ENCODE measurements at regions not wholly inside any gene's neighbourhood (a gene's known extent, or its start where the extent isn't known, plus 50 kb on each side); places are given as distances from the start of the nearest gene placed in this dataset.

DNA sequence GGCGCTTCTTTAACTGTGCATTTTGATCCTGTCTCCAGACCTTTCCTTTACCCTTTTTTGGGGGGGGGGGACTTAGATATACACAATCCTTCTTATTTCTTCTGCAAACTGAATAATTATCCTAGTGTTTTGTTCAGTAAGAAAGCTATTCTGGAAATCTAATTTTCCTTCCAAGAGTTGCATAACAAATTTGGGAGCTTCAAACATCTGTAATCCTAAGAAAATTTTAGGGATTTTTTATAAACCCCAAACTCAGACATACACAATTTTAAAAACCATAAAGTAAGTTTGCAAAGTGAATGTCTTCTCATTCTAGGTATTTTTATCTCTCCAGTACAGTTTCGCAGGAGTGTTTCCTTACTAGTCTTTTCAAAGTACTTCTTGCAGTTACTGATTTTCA is 182.7 kb upstream of the E2F7 start:
- TF ChIP-seq RFX5 (IDR thresholded peaks at IDR 0.05; ENCODE audit: low read length) = no peak
- TF ChIP-seq, protein P1, sequence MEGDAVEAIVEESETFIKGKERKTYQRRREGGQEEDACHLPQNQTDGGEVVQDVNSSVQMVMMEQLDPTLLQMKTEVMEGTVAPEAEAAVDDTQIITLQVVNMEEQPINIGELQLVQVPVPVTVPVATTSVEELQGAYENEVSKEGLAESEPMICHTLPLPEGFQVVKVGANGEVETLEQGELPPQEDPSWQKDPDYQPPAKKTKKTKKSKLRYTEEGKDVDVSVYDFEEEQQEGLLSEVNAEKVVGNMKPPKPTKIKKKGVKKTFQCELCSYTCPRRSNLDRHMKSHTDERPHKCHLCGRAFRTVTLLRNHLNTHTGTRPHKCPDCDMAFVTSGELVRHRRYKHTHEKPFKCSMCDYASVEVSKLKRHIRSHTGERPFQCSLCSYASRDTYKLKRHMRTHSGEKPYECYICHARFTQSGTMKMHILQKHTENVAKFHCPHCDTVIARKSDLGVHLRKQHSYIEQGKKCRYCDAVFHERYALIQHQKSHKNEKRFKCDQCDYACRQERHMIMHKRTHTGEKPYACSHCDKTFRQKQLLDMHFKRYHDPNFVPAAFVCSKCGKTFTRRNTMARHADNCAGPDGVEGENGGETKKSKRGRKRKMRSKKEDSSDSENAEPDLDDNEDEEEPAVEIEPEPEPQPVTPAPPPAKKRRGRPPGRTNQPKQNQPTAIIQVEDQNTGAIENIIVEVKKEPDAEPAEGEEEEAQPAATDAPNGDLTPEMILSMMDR (IDR thresholded peaks at IDR 0.05) = no peak
- TF ChIP-seq POLR2AphosphoS5 (IDR thresholded peaks at IDR 0.05; ENCODE audit: low read depth, low read length) = no peak
- no peak for TF ChIP-seq RCOR1 (IDR thresholded peaks at IDR 0.05; ENCODE audit: low read length)
- TF ChIP-seq GABPA (IDR thresholded peaks at IDR 0.05; ENCODE audit: low read depth) = no peak
- TF ChIP-seq MXI1 (IDR thresholded peaks at IDR 0.05; ENCODE audit: low read depth, low read length) = no peak
- TF ChIP-seq TAF1 (IDR thresholded peaks at IDR 0.05; ENCODE audit: borderline replicate concordance, low read depth, low read length) = no peak
